OCI-LY1 (cell line): ENCODE measurements at regions not wholly inside any gene's neighbourhood (a gene's known extent, or its start where the extent isn't known, plus 50 kb on each side); places are given as distances from the start of the nearest gene placed in this dataset.

Source experiments
- H2AFZ ChIP-seq: fragments of 200-600 bp; sonication (generic), shearing (Covaris generic); 2 replicates; pipeline ENCODE4 v1.6.0; 2014; ENCODE audit warnings: antibody characterized with exemption, mild to moderate bottlenecking, low read length
- H3F3A ChIP-seq: fragments of 200-600 bp; sonication (generic), shearing (Covaris generic); 2 replicates; pipeline ENCODE4 v1.6.0; 2014; ENCODE audit warnings: mild to moderate bottlenecking, antibody characterized with exemption, low read length, moderate library complexity; ENCODE audit not compliant: insufficient read depth
- H3K27ac ChIP-seq: fragments of 200-600 bp; sonication (generic); 2 replicates; pipeline ENCODE4 v1.5.1; 2014; ENCODE audit warnings: low read length, mixed run types, mild to moderate bottlenecking, low read depth; ENCODE audit not compliant: poor library complexity, severe bottlenecking
- H3K27me3 ChIP-seq: fragments of 200-600 bp; sonication (generic); 2 replicates; pipeline ENCODE4 v1.6.0; 2014; ENCODE audit warnings: antibody characterized with exemption, mild to moderate bottlenecking, low read length, moderate library complexity; ENCODE audit not compliant: insufficient read depth
- H3K36me3 ChIP-seq: fragments of 200-600 bp; sonication (generic); 2 replicates; pipeline ENCODE4 v1.6.1; 2014; ENCODE audit warnings: mild to moderate bottlenecking, antibody characterized with exemption, low read length, moderate library complexity, mixed read lengths; ENCODE audit not compliant: insufficient read depth
- H3K4me1 ChIP-seq: fragments of 200-600 bp; sonication (generic); 2 replicates; pipeline ENCODE4 v1.5.1; 2014; ENCODE audit warnings: mild to moderate bottlenecking, low read length, moderate library complexity; ENCODE audit not compliant: insufficient read depth, severe bottlenecking
- H3K4me2 ChIP-seq: fragments of 200-600 bp; sonication (generic), shearing (Covaris generic); 2 replicates; pipeline ENCODE4 v1.6.1; 2014; ENCODE audit warnings: low read length
- H3K4me3 ChIP-seq: fragments of 200-600 bp; sonication (generic); 2 replicates; pipeline ENCODE4 v1.5.1; 2014; ENCODE audit warnings: low read length, low read depth, mild to moderate bottlenecking, mixed read lengths; ENCODE audit not compliant: poor library complexity, severe bottlenecking
- H3K79me2 ChIP-seq: fragments of 200-600 bp; shearing (Covaris generic); 2 replicates; pipeline ENCODE4 v1.6.1; 2016; ENCODE audit warnings: mixed run types, low read length, mixed read lengths; ENCODE audit not compliant: insufficient read depth
- H3K9ac ChIP-seq: fragments of 200-600 bp; sonication (generic), shearing (Covaris generic); 2 replicates; pipeline ENCODE4 v1.6.1; 2014; ENCODE audit warnings: mild to moderate bottlenecking, low read length, mixed read lengths
- H3K9me2 ChIP-seq: fragments of 200-600 bp; sonication (generic), shearing (Covaris generic); 2 replicates; pipeline ENCODE4 v1.6.1; 2014; ENCODE audit warnings: low read depth, mild to moderate bottlenecking, low read length, mixed read lengths
- H3K9me3 ChIP-seq: fragments of 200-600 bp; shearing (Covaris generic); 2 replicates; pipeline ENCODE4 v1.6.1; 2014; ENCODE audit warnings: low read length, mixed read lengths
- H4K20me1 ChIP-seq: fragments of 200-600 bp; sonication (generic), shearing (Covaris generic); 2 replicates; pipeline ENCODE4 v1.6.0; 2016; ENCODE audit warnings: mild to moderate bottlenecking, low read length; ENCODE audit not compliant: insufficient read depth
- EZH2 ChIP-seq: fragments of 200-600 bp; sonication (generic), shearing (Covaris generic); IDR thresholded peaks from 2 replicates; pipeline ENCODE4 v1.8.0; 2017; ENCODE audit warnings: borderline replicate concordance, mixed run types, mild to moderate bottlenecking, antibody characterized with exemption, low read length, moderate library complexity, mixed read lengths
- TF ChIP-seq, protein P1 (sequence below): fragments of 200-600 bp; sonication (generic), shearing (Covaris generic); IDR thresholded peaks from 2 replicates; pipeline ENCODE4 v1.5.1; 2017; ENCODE audit warnings: mild to moderate bottlenecking, antibody characterized with exemption, low read length, moderate library complexity, mixed read lengths

DNA sequence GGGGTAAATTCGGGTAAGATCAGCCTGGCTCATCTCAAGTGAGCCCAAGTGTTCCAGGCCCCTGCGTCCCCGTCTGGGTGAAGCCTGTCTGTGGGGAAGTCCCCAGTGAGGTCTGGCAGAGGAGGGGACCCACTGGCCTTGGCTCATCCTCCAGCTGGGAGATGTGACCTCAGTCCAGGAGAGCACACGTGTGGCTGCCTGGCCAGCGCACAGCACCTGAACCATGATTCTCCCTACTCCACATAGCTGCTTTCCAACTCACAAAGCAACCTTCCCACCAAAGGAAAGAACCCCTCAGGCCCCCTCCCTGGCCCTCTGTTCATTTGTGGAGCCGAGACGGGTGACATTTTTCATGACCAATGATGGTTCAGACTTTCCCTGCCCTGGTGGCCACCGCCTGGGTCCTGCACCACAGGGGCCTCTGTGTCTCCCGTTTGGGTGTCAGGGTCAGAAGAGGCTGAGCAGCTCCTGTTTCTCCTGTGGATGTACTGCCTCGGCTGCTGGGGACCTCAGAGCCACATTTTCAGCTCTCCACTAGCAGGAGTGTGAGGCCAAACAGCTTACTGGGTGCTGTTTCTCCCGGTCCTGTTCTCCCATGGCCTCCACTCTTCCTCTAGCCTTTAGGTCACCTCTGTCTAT is 111.4 kb downstream of the CPZ start:
- no peak for TF ChIP-seq EZH2
- TF ChIP-seq, protein P1, sequence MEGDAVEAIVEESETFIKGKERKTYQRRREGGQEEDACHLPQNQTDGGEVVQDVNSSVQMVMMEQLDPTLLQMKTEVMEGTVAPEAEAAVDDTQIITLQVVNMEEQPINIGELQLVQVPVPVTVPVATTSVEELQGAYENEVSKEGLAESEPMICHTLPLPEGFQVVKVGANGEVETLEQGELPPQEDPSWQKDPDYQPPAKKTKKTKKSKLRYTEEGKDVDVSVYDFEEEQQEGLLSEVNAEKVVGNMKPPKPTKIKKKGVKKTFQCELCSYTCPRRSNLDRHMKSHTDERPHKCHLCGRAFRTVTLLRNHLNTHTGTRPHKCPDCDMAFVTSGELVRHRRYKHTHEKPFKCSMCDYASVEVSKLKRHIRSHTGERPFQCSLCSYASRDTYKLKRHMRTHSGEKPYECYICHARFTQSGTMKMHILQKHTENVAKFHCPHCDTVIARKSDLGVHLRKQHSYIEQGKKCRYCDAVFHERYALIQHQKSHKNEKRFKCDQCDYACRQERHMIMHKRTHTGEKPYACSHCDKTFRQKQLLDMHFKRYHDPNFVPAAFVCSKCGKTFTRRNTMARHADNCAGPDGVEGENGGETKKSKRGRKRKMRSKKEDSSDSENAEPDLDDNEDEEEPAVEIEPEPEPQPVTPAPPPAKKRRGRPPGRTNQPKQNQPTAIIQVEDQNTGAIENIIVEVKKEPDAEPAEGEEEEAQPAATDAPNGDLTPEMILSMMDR: no peak
- H3K4me1 ChIP-seq: no peaks in the 10 kb centered on the region
- no peaks in the 10 kb centered on the region for H3K36me3 ChIP-seq
- no peak overlapping the region for H3K9ac ChIP-seq
- H2AFZ ChIP-seq: no peak overlapping the region
- no peaks in the 10 kb centered on the region for H3K9me3 ChIP-seq
- H3K9me2 ChIP-seq: no peaks in the 10 kb centered on the region
- H4K20me1 ChIP-seq: no peaks in the 10 kb centered on the region
- no peaks in the 10 kb centered on the region for H3K79me2 ChIP-seq
- H3K4me3 ChIP-seq: no peak overlapping the region
- H3F3A ChIP-seq: no peaks in the 10 kb centered on the region
- no peak overlapping the region for H3K27ac ChIP-seq
- no peak overlapping the region for H3K4me2 ChIP-seq
- no peaks in the 10 kb centered on the region for H3K27me3 ChIP-seq

DNA sequence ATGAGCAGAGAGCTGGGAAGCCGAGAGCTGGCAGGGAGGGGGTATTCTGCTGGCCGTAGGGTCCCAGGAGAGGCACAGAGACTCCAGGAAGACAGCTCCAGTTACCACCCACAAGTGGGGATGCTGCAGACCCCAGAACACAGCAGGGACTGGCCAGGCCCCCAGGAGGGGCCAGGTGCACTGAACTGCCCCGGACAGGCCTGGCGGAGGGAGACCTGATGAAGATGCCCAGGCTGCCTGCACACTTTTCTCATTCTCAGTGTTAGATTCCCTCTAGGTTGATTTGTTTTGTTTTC is 110.8 kb downstream of the CPZ start:
- Histone ChIP-seq H3K4me3 (no peak overlapping the region), H3K79me2 (no peaks in the 10 kb centered on the region), H4K20me1 (no peaks in the 10 kb centered on the region), H3K27ac (no peak overlapping the region), H3K4me2 (no peak overlapping the region), H3K9me2 (no peaks in the 10 kb centered on the region), H3K36me3 (no peaks in the 10 kb centered on the region), H3K27me3 (no peaks in the 10 kb centered on the region), H3K9ac (no peak overlapping the region), H2AFZ (no peak overlapping the region), H3K4me1 (no peaks in the 10 kb centered on the region), H3F3A (no peaks in the 10 kb centered on the region), H3K9me3 (no peaks in the 10 kb centered on the region)
- TF ChIP-seq, protein P1: no peak
- TF ChIP-seq EZH2: no peak

DNA sequence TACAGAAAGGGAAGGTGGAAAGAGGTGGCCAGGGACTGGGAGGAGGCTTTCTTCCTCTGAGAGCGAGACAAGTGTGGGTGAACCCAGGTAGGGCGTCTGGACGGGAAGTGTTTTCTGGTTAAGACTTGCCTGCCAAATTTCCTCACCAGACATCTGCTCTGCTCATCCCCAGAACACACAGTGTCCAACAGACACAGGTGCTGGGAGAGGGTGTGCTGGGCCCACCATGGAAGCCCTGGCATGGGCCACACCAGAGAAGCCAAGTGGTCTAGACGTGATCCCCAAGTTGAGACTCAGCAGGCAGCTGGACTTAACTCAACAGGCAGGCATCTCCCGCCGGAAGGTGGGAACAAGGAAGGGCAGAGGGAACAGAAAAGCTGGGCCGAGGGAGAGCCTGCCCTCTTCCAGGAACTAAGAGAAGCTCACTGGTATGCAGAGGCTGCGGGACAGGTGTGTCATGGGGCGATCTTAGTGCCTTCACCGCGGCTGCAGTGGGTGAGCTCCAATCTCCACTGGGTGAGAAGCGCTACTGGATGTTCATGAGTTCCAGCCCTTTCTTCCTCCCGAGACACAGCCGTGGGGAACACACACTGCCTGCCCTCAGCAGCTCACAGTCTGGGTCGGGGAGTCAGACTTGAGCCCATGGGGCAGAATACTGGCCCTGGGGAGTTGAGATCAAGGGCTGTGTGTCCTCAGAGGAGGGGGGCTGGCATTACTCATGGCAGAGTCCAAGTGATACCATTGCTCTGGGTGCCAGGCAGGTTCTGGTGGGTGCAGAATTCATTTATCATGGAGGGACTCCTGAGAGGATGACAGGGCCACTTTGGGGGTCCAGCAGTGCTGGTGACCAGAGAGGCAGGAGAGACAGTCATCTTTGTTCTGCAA is 110.2 kb downstream of the CPZ start:
- H3K36me3 ChIP-seq: no peaks in the 10 kb centered on the region
- H3K9ac ChIP-seq: no peak overlapping the region
- no peaks in the 10 kb centered on the region for H3K4me1 ChIP-seq
- H3K27ac ChIP-seq: no peak overlapping the region
- H2AFZ ChIP-seq: no peak overlapping the region
- H3K4me3 ChIP-seq: no peak overlapping the region
- H3K27me3 ChIP-seq: no peaks in the 10 kb centered on the region
- no peaks in the 10 kb centered on the region for H3K9me3 ChIP-seq
- no peaks in the 10 kb centered on the region for H3F3A ChIP-seq
- no peaks in the 10 kb centered on the region for H3K79me2 ChIP-seq
- H3K9me2 ChIP-seq: no peaks in the 10 kb centered on the region
- no peak overlapping the region for H3K4me2 ChIP-seq
- TF ChIP-seq, protein P1: no peak
- no peak for TF ChIP-seq EZH2
- no peaks in the 10 kb centered on the region for H4K20me1 ChIP-seq
